K562 (cell line): ENCODE measurements at regions not wholly inside any gene's neighbourhood (a gene's known extent, or its start where the extent isn't known, plus 50 kb on each side); places are given as distances from the start of the nearest gene placed in this dataset.

Source experiments
- ELF2 ChIP-seq: fragments of 250-450 bp; sonication (Bioruptor Pico); IDR thresholded peaks from 2 replicates; pipeline ENCODE4 v1.5.0; 2021; ENCODE audit warnings: mild to moderate bottlenecking
- FOSL1 ChIP-seq: fragments of 200-800 bp; sonication (Bioruptor generic); conservative IDR thresholded peaks from 2 replicates; pipeline ENCODE4 v1.6.1; 2016; ENCODE audit warnings: missing genetic modification characterization, missing compliant biosample characterization
- TF ChIP-seq, protein P1 (sequence below), 2 experiments: fragments of 450-650 bp; formaldehyde crosslinking in 1 of 2; IDR thresholded peaks; 2 replicates each; pipeline versions ENCODE4 v1.4.0 to v1.6.1; 2014 to 2020; ENCODE audit warnings: mild to moderate bottlenecking in 2 of 2, borderline replicate concordance in 1 of 2, low read depth in 1 of 2
- TF ChIP-seq, protein P2 (sequence below): sonication (generic); formaldehyde crosslinking; IDR thresholded peaks from 2 replicates; pipeline ENCODE4 v1.8.0; 2022; ENCODE audit warnings: mild to moderate bottlenecking, missing genetic modification reagents, borderline replicate concordance
- TF ChIP-seq, protein P3 (sequence below): fragments of 250-450 bp; sonication (Bioruptor Pico); IDR thresholded peaks from 2 replicates; pipeline ENCODE4 v1.5.1; 2021; ENCODE audit warnings: mild to moderate bottlenecking

DNA sequence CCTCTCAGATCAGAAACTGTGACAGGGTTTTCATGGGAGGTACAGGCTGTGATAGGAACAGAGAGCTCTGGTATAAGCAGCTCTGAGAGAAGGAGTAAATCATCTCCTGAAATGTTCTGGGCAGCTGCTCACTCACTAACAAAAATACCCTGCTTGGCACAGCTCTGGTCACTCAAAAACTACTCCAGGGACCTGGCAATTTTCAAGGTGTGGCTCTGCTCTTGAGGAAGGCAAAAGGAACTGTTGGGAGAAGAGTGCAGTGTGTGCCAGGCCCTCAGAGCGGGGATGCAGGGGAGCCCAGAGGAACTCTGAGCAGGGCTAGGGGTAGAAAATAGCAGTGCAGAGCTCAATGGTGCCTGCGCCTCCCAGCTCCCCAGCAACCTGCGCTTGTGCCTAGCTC lies 180.5 kb upstream of the ZBED5 start (continued):
- TF ChIP-seq, protein P1, sequence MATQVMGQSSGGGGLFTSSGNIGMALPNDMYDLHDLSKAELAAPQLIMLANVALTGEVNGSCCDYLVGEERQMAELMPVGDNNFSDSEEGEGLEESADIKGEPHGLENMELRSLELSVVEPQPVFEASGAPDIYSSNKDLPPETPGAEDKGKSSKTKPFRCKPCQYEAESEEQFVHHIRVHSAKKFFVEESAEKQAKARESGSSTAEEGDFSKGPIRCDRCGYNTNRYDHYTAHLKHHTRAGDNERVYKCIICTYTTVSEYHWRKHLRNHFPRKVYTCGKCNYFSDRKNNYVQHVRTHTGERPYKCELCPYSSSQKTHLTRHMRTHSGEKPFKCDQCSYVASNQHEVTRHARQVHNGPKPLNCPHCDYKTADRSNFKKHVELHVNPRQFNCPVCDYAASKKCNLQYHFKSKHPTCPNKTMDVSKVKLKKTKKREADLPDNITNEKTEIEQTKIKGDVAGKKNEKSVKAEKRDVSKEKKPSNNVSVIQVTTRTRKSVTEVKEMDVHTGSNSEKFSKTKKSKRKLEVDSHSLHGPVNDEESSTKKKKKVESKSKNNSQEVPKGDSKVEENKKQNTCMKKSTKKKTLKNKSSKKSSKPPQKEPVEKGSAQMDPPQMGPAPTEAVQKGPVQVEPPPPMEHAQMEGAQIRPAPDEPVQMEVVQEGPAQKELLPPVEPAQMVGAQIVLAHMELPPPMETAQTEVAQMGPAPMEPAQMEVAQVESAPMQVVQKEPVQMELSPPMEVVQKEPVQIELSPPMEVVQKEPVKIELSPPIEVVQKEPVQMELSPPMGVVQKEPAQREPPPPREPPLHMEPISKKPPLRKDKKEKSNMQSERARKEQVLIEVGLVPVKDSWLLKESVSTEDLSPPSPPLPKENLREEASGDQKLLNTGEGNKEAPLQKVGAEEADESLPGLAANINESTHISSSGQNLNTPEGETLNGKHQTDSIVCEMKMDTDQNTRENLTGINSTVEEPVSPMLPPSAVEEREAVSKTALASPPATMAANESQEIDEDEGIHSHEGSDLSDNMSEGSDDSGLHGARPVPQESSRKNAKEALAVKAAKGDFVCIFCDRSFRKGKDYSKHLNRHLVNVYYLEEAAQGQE (IDR thresholded peaks at IDR 0.05; ENCODE audit: borderline replicate concordance): no peak
- TF ChIP-seq, protein P1 (CRISPR knock-in tag; IDR thresholded peaks at IDR 0.05; ENCODE audit: low read depth): no peak
- no peak for TF ChIP-seq ELF2 (CRISPR knock-in tag)
- no peak for TF ChIP-seq FOSL1 (tag)
- TF ChIP-seq, protein P2, sequence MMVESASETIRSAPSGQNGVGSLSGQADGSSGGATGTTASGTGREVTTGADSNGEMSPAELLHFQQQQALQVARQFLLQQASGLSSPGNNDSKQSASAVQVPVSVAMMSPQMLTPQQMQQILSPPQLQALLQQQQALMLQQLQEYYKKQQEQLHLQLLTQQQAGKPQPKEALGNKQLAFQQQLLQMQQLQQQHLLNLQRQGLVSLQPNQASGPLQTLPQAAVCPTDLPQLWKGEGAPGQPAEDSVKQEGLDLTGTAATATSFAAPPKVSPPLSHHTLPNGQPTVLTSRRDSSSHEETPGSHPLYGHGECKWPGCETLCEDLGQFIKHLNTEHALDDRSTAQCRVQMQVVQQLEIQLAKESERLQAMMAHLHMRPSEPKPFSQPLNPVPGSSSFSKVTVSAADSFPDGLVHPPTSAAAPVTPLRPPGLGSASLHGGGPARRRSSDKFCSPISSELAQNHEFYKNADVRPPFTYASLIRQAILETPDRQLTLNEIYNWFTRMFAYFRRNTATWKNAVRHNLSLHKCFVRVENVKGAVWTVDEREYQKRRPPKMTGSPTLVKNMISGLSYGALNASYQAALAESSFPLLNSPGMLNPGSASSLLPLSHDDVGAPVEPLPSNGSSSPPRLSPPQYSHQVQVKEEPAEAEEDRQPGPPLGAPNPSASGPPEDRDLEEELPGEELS: no peak
- TF ChIP-seq, protein P3, sequence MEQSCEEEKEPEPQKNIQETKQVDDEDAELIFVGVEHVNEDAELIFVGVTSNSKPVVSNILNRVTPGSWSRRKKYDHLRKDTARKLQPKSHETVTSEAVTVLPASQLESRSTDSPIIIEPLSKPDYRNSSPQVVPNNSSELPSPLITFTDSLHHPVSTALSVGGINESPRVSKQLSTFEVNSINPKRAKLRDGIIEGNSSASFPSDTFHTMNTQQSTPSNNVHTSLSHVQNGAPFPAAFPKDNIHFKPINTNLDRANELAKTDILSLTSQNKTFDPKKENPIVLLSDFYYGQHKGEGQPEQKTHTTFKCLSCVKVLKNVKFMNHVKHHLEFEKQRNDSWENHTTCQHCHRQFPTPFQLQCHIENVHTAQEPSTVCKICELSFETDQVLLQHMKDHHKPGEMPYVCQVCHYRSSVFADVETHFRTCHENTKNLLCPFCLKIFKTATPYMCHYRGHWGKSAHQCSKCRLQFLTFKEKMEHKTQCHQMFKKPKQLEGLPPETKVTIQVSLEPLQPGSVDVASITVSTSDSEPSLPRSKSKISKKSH (CRISPR knock-in tag): no peak
